ENCODE measurements at regions not wholly inside any gene's neighbourhood (a gene's known extent, or its start where the extent isn't known, plus 50 kb on each side); places are given as distances from the start of the nearest gene placed in this dataset.

- TF ChIP-seq CTCF (IDR thresholded peaks at IDR 0.05) (no peak), POLR2A (IDR thresholded peaks at IDR 0.05) (no peak)
These were observed 147.1 kb upstream of the PRSS1 start for GRCh38 chr7:142602183-142602582.

Measured in testis (tissue), 2 donors.